Smooth muscle cell of the brain vasculature (primary cell): ENCODE measurements at regions not wholly inside any gene's neighbourhood (a gene's known extent, or its start where the extent isn't known, plus 50 kb on each side); places are given as distances from the start of the nearest gene placed in this dataset.

Experiments
- DNase-seq: peaks from one replicate; pipeline ENCODE4 v3.0.0-alpha.2; 2012; ENCODE audit warnings: low read depth, low spot score

DNA sequence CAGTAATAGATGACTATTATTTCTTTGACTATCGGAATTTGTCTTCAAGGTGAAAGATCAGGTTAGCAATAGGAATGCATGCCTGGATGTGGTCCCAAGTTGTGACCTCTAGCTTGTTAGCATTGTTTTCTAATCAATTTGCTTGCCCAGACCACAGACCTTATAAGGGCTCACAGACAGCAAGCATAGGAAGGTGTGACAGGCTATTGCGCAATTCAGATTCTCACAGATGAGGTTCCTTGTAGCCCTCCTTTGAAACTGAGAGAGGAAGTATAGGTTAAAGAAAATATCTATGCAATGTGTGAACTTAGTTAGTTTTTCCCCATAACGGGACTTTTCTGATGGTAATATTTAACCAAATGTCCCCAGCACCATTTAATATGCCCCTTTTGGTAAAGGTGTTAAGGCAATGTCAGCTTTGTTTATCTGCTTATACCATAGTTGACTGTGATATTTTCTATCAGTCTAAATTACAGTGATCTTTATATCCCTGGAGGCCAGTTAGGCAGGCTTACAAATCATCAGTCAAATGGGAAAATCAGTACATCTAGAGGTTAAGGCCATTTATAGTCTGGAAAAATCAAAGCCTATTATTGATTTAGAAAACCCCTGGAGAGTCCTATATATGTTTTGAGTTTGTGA, 168.1 kb upstream of the MBNL1 start:
- no peak for DNase-seq

DNA sequence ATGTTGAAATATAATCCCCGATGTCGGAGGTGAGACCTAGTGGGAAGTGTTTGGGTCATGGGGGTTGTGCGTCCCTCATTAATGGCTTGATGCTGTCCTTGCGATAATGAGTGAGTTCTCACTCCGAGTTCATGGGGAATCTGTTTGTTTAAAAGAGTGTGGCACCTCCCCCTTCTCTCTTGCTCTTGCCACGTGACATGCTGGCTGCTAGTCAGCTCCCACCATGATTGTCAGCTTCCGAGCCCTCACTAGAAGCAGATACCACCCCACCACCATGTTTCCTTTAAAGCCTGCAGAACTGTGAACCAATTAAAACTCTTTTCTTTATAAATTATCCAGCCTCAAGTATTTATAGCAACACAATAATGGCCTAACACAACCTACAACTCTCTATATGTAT, 166.3 kb upstream of the MBNL1 start:
- no peak for DNase-seq

DNA sequence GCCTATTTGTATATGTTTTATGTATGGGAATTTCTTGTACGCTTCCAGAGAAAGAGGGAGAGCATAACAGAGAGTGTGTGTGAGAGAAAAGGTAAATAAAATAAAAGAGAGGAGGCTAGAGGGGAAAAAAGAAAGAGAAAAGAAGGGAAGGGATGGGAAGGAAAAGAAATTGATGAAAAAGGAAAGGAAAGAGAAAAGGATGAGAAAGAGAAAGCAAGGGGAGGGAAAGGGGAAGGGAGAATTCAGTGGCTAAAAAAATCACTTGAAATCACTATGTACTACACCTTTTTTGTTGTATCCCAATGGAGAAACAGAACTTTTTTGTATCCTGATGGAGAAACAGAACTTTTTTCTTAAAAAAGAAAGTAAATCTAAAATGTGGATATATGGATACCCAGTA, 165.5 kb upstream of the MBNL1 start:
- no peak for DNase-seq

DNA sequence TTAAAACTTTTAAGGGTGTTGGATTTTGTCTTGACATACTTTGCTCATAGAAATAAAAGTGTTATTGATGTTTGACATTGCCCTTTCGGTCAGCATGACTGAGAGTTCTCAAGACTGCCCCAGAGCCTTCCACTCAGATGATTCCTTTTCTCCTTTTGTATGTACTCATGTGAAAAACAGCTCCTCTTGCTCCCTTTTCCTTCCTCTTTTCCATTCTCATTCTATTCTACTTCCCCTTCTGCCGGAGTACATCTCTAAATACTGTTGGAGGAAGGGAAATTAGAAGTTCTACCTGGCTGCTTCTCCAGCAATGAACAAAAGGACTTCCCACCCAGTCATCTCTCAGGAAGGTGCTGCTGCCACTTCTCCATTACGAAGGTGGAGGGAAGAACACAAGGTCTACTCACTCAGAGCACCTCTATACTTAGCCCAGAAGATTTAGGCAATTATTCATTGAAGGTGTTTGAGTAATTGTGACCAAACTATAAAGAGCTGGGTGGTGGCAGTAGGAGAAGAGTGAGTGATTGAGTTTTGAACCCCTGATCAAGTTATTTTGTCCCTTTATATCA, 163.8 kb upstream of the MBNL1 start:
- no peak for DNase-seq

DNA sequence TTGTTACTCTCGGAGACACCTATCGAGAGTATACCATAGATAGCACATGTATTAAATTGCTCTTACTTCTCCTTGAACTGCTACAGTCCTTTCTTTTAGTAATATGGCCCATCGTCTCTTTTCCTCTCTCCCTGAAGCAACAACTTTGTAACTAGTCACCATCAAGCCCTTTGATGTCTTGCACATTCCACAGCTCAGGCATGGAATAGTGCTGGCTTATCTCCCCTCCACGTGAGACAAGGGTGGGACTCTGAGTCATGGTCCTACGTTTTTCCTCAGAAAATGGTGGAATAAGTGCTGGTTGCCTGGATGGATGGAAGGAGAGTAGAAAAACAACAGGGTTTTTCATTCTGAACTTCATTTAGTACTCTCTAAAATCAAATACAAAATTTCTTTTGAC, 163.3 kb upstream of the MBNL1 start:
- DNase-seq = no peak

DNA sequence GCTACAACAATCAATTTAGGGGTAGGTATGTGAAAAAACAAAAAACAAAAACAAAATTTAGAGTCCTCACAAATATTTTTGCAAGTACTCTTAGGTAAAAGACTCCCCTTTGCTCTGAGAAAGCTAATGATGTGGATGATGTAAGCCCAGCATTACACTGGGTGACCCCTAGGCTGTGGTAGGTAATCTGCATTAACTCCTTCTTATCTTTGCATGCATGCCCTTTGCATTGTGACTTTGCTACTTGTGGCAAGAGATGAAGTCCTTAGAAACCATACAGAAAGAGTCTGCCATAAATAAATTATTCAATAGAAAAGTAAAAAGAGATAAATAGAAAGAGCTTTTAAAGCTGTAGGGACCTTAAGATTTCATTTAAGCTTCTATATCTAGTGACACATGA, 159.7 kb upstream of the MBNL1 start:
- DNase-seq = no peak

DNA sequence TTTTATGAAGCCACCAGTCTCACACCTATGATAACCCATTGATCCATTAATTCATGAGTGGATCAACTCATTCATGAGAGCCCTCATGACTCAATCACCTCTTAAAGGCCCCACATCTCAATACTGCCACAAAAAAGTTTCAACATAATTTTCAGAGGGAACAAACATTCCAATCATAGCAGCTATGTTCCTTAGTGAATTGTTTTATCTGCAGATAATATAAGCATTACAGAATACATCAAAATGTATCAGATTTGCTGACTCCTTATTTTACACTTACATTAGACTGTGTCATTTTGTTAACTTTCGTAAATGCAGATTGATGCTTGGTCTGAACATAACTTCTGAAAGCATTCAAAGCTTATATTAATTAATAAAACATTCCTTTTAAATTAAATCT, 155.3 kb upstream of the MBNL1 start:
- no peak for DNase-seq

DNA sequence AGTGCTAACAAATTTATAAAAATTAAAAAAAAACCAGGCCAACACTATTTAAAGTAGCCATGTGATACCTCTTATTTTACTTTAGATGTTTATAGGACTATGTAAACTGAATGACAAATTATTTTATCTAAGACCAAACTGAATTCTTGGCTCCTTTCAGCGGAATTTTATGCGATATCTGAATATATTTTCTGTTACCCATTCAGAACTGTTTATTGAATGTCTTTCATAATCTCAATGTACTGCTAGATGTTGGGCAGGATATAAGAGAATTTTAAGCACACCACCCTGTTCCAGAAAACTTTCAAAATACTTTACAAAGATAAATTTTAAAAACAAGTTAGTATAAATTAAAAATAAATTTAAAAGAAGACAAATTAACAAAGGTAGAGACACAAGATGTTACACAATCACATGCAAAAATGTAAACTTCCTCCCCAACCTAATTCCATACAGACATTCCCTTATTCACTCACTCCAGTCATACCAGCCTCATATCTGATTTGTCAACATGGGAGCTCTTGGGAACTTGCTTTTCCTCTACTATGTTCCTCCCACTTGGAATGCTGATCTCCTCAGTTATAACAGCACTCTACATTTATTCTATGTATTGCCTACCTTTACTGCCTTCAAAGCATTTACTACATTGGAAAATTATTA, 154.6 kb upstream of the MBNL1 start:
- DNase-seq = no peak

DNA sequence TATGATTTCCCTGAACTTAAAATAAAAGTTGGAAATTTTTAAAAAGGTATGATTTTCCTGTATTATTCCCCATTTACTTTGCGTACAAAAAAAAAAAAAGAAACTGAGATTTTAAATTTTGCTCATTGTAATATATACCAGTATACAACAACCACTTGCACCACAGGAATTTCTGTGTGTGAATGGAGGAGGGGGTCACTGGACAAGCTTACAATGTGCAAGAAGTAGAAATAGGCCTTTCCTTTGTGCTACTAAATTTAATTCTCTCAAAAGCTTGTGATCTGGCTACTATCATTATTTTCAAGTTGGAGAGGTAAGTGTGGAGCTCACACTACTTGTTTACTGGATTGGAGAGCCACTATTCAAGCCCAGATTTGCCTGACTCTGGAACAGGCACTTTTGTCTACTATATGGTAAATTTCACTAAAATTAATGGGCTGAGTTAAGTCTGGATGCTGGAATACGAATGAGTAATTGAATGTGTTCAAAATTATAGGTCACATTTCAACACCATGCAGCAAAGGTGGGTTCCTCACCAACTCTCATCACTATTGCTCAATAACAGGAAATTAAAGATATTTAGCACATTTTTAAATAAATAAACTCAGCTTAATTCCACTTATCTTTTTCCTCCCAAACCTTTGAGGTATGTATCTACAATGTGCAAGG, 148.0 kb upstream of the MBNL1 start:
- no peak for DNase-seq

DNA sequence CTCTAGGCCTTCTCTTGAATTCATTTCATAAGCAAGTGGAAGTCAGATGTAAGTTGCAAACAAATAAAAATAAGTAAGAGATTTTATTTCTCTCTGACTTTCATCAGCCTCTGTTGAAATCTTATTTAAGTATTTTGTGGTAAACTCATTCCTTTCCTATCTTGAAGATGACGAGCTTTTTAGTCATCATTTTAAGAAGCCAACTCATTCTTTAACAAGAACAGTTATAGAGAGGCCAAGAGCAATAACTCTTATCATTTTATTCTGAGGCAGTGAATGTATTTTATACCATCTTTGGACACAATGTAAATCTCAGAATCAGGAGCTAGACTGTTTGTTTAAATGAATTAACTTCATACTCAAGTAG, 147.5 kb upstream of the MBNL1 start:
- no peak for DNase-seq

DNA sequence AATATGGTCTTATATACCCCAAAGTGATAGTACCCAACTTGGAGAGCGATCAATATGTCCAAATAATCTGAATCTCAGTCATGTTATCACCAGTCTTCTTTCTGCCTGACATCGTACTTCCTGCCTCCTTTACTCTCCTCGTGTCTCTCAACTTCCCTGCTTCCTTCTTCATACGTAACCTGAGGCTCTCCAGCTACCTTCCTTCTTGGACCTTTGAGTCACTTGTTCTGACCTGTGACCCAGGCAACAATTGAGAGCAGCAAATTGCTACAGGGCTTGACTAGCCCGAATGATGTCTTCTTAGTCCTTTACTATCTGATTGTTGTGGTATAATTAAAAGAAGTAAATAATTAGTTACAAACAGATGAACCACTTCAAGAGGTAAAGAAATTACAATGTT, 145.9 kb upstream of the MBNL1 start:
- DNase-seq = no peak

DNA sequence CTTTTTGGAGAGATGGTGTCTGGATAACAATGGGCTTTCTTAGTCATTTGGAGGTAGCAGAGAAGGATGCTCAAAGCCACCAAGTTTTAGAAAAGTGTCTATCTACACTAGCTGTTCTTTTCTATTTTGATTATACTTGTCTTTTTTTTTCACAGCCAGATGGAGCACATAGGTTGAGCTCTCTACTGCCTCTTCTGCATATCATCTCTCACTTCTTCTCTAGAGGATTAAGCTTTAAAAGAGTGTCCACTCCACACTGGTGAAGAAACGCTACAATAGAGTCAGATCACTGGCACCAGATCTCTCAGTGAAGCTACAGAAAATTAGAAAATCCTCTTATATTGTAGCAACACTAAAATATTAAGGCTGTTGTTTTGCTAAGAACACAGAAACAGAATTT, 145.3 kb upstream of the MBNL1 start:
- DNase-seq = no peak

DNA sequence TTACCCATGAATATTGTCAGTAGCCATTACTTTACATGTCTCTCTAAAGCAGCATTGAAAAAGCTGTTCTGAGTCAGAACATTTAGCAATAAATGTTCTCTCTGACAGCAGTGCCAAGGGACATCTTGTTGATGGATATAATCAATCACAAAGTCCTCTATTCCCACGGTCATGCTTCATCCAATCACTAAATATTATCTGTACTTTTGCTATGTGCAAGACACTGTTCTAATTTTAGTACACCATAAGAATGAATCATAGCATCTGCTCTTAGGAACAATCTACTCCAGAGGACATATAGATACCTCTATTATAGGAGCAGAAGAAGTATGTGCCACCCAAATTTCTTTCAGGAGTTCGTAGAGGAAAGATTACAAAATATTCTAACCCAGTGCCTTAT, 142.5 kb upstream of the MBNL1 start:
- no peak for DNase-seq

DNA sequence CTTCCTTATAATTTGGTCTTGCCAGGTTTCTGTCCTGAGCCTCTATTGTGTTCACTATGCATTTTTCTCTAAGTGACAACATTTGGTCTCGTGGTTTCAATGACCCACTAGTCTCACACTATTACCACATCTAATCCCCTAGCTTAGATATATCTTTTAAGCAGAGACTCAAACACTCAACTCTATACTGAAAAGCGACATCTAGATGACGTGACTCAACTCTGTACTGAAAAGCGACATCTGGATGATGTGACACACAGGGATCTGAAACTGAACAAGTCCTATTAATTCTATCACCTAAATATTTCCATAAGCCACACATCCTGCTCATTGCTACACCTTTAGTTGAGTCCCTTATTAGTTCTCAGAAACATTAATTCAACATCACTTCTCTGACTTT, 141.7 kb upstream of the MBNL1 start:
- DNase-seq = no peak

DNA sequence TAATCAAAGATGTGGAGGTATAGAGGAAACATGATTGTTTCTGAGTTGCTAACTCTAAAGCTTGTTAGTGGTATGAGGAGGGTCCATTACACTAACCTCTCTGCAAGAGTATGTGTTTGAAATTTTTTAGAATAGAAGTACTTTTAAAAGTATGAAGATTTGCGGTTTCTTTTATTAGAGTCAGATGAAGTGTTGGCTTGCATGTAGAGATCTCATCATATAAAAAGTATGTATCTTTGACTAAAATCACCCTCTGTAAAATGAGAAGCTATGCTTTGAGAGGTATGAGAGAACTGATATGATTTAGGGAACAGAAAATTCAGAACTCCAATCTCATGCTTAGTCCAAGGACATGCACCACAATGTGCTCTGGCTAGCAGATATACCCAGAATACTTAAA, 140.4 kb upstream of the MBNL1 start:
- DNase-seq = no peak

DNA sequence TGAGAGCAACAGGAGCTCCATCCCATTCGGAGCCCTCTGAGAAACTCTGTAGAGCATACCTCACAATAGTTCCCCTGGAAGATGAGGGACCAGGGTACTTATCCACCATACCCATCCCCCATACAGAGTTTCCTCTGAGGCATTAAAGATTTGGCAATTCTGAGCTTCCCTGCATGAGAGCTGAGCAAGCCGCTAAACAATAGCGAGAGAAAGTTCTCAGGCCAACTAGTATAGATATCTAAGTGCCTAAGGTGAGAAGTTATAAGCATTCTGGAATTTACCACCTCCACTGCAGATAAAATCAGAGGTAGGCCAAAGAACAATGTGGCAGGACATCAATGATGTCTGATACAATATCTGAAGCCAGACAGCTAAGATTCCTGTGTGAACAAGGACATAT, 129.1 kb upstream of the MBNL1 start:
- DNase-seq = no peak

DNA sequence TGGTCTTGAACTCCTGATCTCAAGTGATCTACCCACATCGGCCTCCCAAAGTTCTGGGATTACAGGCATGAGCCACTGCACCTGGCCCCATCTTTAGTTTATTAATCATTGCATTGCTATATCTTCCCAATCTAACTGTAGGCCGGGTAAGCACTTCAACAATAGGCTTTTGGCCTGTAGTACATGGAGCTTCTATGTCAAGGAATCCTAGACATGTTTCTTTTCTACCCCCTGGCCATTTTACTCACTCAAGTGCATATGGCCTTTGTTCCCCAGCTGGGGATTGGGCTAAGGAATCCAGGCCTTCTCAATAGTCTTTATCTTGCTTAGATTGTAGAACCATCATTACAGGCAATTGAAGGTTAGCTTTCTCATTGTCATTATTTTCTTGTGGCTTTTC, 122.3 kb upstream of the MBNL1 start:
- no peak for DNase-seq

DNA sequence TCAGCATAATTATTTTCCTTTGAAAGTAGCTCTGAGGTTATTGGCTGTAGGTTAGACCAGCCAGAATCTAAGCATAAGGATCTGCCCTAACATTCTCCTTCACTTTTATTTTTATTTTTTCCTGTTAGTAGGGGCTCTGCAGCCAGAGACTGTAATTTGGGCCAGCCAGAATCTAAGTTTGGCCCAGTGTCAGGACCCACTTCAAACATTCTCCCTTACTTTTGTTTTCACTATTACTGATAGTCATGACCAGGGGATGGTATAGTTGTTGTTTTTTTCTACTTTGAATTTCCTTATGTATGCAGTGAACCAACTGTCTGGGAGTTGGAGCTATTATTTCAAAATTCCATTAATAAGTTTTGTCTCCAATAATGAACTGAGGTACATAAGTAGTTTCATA, 121.0 kb upstream of the MBNL1 start:
- DNase-seq = no peak

DNA sequence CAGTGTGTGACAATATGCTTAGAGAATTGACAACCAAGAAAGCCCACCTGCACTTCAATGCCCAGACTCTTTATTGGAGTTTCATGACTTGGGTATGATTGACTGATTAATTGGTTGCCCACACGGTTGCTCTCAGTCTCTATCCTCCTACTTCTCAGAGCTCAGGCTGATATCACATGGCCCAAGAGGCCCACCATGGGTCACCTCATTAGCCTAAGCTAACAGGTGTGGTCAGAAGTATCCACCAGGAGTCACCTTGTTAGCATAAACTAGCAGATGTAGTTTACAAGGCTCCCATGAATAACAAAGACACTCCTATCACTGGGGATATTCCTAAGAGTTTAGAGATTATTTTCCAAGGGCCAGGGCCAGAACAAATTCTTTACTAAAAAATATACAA, 120.2 kb upstream of the MBNL1 start:
- no peak for DNase-seq

DNA sequence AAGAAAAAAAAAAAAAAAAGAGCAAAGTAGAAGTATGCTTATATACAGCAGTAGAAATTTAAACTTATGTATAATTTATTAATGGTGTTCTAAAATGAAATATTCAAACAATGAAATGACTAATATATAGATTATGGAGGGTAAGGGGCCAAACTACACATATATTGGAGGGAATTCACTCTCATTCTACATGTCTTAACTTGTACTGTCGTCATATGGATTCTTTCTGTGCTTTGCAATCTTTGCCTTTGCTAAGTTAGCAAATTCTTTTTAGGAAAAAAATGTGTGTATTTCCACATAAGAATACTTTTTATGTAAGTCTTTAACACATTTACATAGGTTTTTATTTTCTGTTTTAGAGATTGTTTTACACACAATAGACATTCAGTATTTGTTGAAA, 118.9 kb upstream of the MBNL1 start:
- DNase-seq = no peak

DNA sequence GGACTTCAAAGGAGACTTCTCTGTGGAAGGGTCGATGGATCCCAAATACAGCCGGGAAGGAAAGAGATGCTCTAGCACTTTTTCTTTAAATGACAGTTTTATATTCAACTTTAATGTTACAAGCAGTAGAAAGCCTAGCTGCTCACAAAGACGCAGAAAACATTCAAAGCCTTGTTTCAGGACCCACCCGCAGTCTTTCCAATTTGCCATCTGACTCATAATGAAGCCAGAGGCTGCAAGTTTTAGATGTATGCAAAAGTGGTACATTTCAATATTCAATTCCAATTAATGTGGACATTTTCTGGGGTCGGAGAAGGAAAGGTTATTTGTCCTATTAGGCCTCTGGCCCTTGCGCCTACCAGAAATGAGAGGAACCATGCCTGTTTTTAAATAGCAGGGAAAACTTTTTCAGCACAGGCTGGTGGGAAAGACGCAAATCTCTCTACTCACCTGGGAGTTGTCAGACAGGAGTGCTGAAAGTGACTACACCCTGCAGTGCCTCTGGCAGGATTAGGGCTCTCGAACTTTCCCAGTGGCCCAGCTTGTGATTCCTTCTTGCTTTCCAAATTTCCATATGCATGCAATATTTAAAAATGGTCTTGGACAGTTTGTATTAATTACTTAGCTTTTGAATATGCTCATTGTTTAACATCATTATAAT, 117.4 kb upstream of the MBNL1 start:
- no peak for DNase-seq
